GM12878 (cell line): ENCODE measurements at regions not wholly inside any gene's neighbourhood (a gene's known extent, or its start where the extent isn't known, plus 50 kb on each side); places are given as distances from the start of the nearest gene placed in this dataset.

ENCODE experiments used
- ATAC-seq: fragments of 200-7000 bp; cut with Tn5 transposase; 3 replicates; pipeline ENCODE4 v1.9.1; 2020; ENCODE audit warnings: mild to moderate bottlenecking, moderate library complexity
- BruUV-seq: library from RNA; stranded (reverse); fragments of 400-500 nt; replicated peaks from 2 replicates; lab custom pipeline; 2021; lab: Mats Ljungman, UMichigan
- CTCF ChIA-PET: fragments of 300-600 bp; sonication (Branson Sonifier 250); formaldehyde crosslinking; extraction: SDS; loops from one replicate; lab custom pipeline; 2021; ENCODE audit warnings: inconsistent platforms; lab: Yijun Ruan, JAX
- POLR2A ChIA-PET: fragments of 350-600 bp; formaldehyde crosslinking; extraction: SDS; loops from one replicate; lab custom pipeline; 2021; ENCODE audit warnings: inconsistent platforms; lab: Charles Lee
- RAD21 ChIA-PET: fragments of 300-600 bp; sonication (Branson Sonifier 250); formaldehyde crosslinking; loops from one replicate; lab custom pipeline; 2023; ENCODE audit warnings: antibody characterized with exemption; ENCODE audit not compliant: unreplicated experiment; lab: Charles Lee
- SMC1A ChIA-PET: fragments of 300-600 bp; sonication (Branson Sonifier 250); formaldehyde crosslinking; loops from one replicate; lab custom pipeline; 2023; ENCODE audit not compliant: unreplicated experiment, uncharacterized antibody; lab: Charles Lee
- DNase-seq: peaks from one replicate; pipeline ENCODE4 v3.0.0-alpha.2; 2011; ENCODE audit warnings: low read depth, low spot score
- FAIRE-seq: peaks from 3 replicates; lab custom pipeline; 2011; peaks lifted over from hg19 to GRCh38; lab: Jason Lieb, UNC
- H2AFZ ChIP-seq: 2 replicates; pipeline ENCODE4 v1.6.0; 2011; ENCODE audit warnings: low read depth, low read length, control low read depth; ENCODE audit not compliant: control insufficient read depth
- H3K27ac ChIP-seq: 2 replicates; pipeline ENCODE4 v1.5.1; 2011; ENCODE audit warnings: control low read depth; ENCODE audit not compliant: control insufficient read depth, insufficient read depth
- H3K27me3 ChIP-seq, 2 experiments: replicated peaks in 1 of 2; 2 replicates each; pipeline versions ENCODE4 v1.6.0 to v1.6.1; 2011; ENCODE audit warnings: low read length in 1 of 2; ENCODE audit not compliant: control insufficient read depth in 2 of 2, insufficient read depth in 2 of 2
- H3K36me3 ChIP-seq, 2 experiments: 2 replicates each; pipeline ENCODE4 v1.5.1; 2011; ENCODE audit warnings: low read length in 1 of 2; ENCODE audit not compliant: control insufficient read depth in 2 of 2, insufficient read depth in 2 of 2
- H3K4me1 ChIP-seq: 2 replicates; pipeline ENCODE4 v1.6.1; 2011; ENCODE audit warnings: mild to moderate bottlenecking, low read length, moderate library complexity, mixed read lengths; ENCODE audit not compliant: control insufficient read depth, insufficient read depth
- H3K4me2 ChIP-seq: 2 replicates; pipeline ENCODE4 v1.6.0; 2011; ENCODE audit warnings: control low read depth; ENCODE audit not compliant: control insufficient read depth, insufficient read depth
- H3K4me3 ChIP-seq: fragments of 200-600 bp; sonication (generic); 2 replicates; pipeline ENCODE4 v1.5.1; 2016
- H3K79me2 ChIP-seq: 2 replicates; pipeline ENCODE4 v1.6.0; 2011; ENCODE audit warnings: low read length; ENCODE audit not compliant: control insufficient read depth, insufficient read depth
- H3K9ac ChIP-seq: 2 replicates; pipeline ENCODE4 v1.8.0; 2011; ENCODE audit warnings: low read length, control low read depth, mixed read lengths; ENCODE audit not compliant: control insufficient read depth, insufficient read depth
- H3K9me3 ChIP-seq: replicated peaks from 3 replicates; pipeline ENCODE4 v1.5.1; 2011; ENCODE audit warnings: mild to moderate bottlenecking, low read length; ENCODE audit not compliant: control insufficient read depth, insufficient read depth
- H4K20me1 ChIP-seq: 2 replicates; pipeline ENCODE4 v1.6.0; 2011; ENCODE audit not compliant: control insufficient read depth, insufficient read depth
- ATF2 ChIP-seq: IDR thresholded peaks from 2 replicates; pipeline ENCODE4 v1.6.1; 2012; ENCODE audit warnings: low read length, inconsistent platforms
- BHLHE40 ChIP-seq, 2 experiments: fragments of 450-650 bp in 1 of 2; IDR thresholded peaks; 2 replicates each; pipeline ENCODE4 v1.6.1; 2011 to 2017; ENCODE audit warnings: low read depth in 2 of 2, borderline replicate concordance in 1 of 2, improper control_type of control experiment in 1 of 2, low read length in 1 of 2, mild to moderate bottlenecking in 1 of 2
- CREB1 ChIP-seq: IDR thresholded peaks from 2 replicates; pipeline ENCODE4 v1.6.1; 2012; ENCODE audit warnings: low read depth, mild to moderate bottlenecking, inconsistent platforms
- E2F4 ChIP-seq: IDR thresholded peaks from 2 replicates; pipeline ENCODE4 v1.6.1; 2012; ENCODE audit warnings: low read depth, low read length, improper control_type of control experiment
- E4F1 ChIP-seq: fragments of 450-650 bp; IDR thresholded peaks from 2 replicates; pipeline ENCODE4 v1.6.1; 2018; ENCODE audit warnings: borderline replicate concordance, mild to moderate bottlenecking; ENCODE audit not compliant: partially characterized antibody
- EZH2 ChIP-seq: IDR thresholded peaks from 2 replicates; pipeline ENCODE4 v1.6.1; 2012; ENCODE audit warnings: low read depth, mild to moderate bottlenecking, control low read depth, inconsistent platforms, low read length, borderline replicate concordance; ENCODE audit not compliant: control insufficient read depth
- NKRF ChIP-seq: fragments of 450-650 bp; conservative IDR thresholded peaks from 2 replicates; pipeline ENCODE4 v1.6.1; 2017; ENCODE audit warnings: mild to moderate bottlenecking, moderate library complexity
- PAX5 ChIP-seq: IDR thresholded peaks from 2 replicates; pipeline ENCODE4 v1.6.1; 2011; ENCODE audit warnings: low read depth, low read length, borderline replicate concordance
- RUNX3 ChIP-seq: IDR thresholded peaks from 2 replicates; pipeline ENCODE4 v1.6.1; 2012; ENCODE audit warnings: low read length, inconsistent platforms
- ZNF274 ChIP-seq: IDR thresholded peaks from one replicate; pipeline ENCODE4 v1.8.0; 2011; ENCODE audit not compliant: insufficient read length, insufficient read depth
- WGBS: methylation state at CpG from one replicate; pipeline ENCODE4 v1.1.6; 2016; ENCODE audit warnings: low lambda C conversion rate; ENCODE audit not compliant: insufficient replicate concordance, insufficient coverage; ENCODE audit errors: missing lambda C conversion rate; 5-methylcytosine and 5-hydroxymethylcytosine counted together
- in situ Hi-C: fragments of 300-500 bp; cut with MboI; formaldehyde crosslinking; loops from 9 replicates; pipeline ENCODE4 v1.14.3; 2018; ENCODE audit warnings: mixed read lengths
- intact Hi-C: fragments of 100-400 bp; cut with micrococcal nuclease; formaldehyde crosslinking; loops from one replicate; pipeline ENCODE4 v1.14.2; 2022; ENCODE audit not compliant: unreplicated experiment

- in situ Hi-C loops = no loop called here
- ChIA-PET RAD21 (no interaction called here), SMC1A (interaction anchor here (0.6 kb wide), 1 partner anchor 788 kb away, joined by 3 read pairs; no protein-coding TSS in a partner anchor), POLR2A (no interaction called here), CTCF (no interaction called here)
- Histone ChIP-seq H3K9me3 (no peaks in the 10 kb centered on the region), H4K20me1 (no peaks in the 10 kb centered on the region), H3K36me3 (no peaks in the 10 kb centered on the region), H3K4me1 (no peaks in the 10 kb centered on the region), H3K4me3 (no peak overlapping the region), H3K4me2 (no peak overlapping the region), H2AFZ (no peak overlapping the region), H3K79me2 (no peaks in the 10 kb centered on the region), H3K27ac (no peak overlapping the region), H3K27me3 (no peaks in the 10 kb centered on the region), H3K9ac (no peak overlapping the region)
- no TSS peak for BruUV-seq
- FAIRE-seq (no peak), DNase-seq (no peak), ATAC-seq (no peak)
- TF ChIP-seq ATF2 (no peak), CREB1 (no peak), E2F4 (no peak), E4F1 (no peak), PAX5 (no peak), ZNF274 (no peak), NKRF (no peak), BHLHE40 (IDR thresholded peaks at IDR 0.05; ENCODE audit: borderline replicate concordance in 1 of 2, low read depth in 2 of 2, low read length in 1 of 2) (no peak), RUNX3 (no peak), EZH2 (no peak)
- intact Hi-C loops = no loop called here
- 4% methylated on average over 3 of the region's 3 CpGs for WGBS
These were observed 479.4 kb downstream of the NTRK3 start for GRCh38 chr15:87777054-87777561.
